Transverse colon (tissue), 4 donors: ENCODE measurements at regions not wholly inside any gene's neighbourhood (a gene's known extent, or its start where the extent isn't known, plus 50 kb on each side); places are given as distances from the start of the nearest gene placed in this dataset.

Experiments
- DNase-seq: peaks from one replicate; pipeline ENCODE4 v3.0.0-alpha.2; 2019
- H3K27ac ChIP-seq, 4 donors: fragments of 200-600 bp; sonication (generic); 2 replicates each; pipeline ENCODE4 v1.5.1; 2016 to 2018; ENCODE audit warnings: inconsistent platforms in 4 of 4
- H3K27me3 ChIP-seq: fragments of 200-600 bp; sonication (generic); 2 replicates; pipeline ENCODE4 v1.5.1; 2017; ENCODE audit warnings: inconsistent platforms
- H3K36me3 ChIP-seq, 4 donors: fragments of 200-600 bp; sonication (generic); 2 replicates each; pipeline ENCODE4 v1.5.1; 2017 to 2019; ENCODE audit warnings: inconsistent platforms in 4 of 4
- H3K4me1 ChIP-seq, 4 donors: fragments of 200-600 bp; sonication (generic); 2 replicates each; pipeline ENCODE4 v1.5.1; 2017 to 2020; ENCODE audit warnings: inconsistent platforms in 4 of 4
- H3K4me3 ChIP-seq, 4 donors: fragments of 200-600 bp; sonication (generic); 1 replicate in 1 of 4; 2 replicates in 3 of 4; pipeline versions ENCODE4 v1.5.1 to v1.6.1; 2017 to 2019; ENCODE audit warnings: inconsistent platforms in 4 of 4
- H3K9me3 ChIP-seq, 2 donors: fragments of 200-600 bp; sonication (generic); 2 replicates each; pipeline ENCODE4 v1.5.1; 2017 to 2019; ENCODE audit warnings: inconsistent platforms in 2 of 2
- EP300 ChIP-seq: sonication (generic); formaldehyde crosslinking; IDR thresholded peaks from one replicate; pipeline ENCODE4 v1.6.1; 2017; ENCODE audit warnings: antibody characterized with exemption, low read depth
- POLR2A ChIP-seq: fragments of 450-650 bp; IDR thresholded peaks from one replicate; pipeline ENCODE4 v1.6.1; 2016; ENCODE audit warnings: antibody characterized with exemption, mild to moderate bottlenecking, moderate library complexity
- POLR2AphosphoS5 ChIP-seq, 3 donors: sonication (generic); formaldehyde crosslinking; IDR thresholded peaks; one replicate each; pipeline ENCODE4 v1.6.1; 2016; ENCODE audit warnings: antibody characterized with exemption in 3 of 3
- WGBS, 2 donors: methylation state at CpG; one replicate each; pipeline ENCODE4 v1.1.5; 2018; ENCODE audit warnings: low coverage in 1 of 2; 5-methylcytosine and 5-hydroxymethylcytosine counted together
- in situ Hi-C, 4 donors: fragments of 200-750 bp; cut with MboI; loops; one replicate each; pipeline versions ENCODE4 v1.15.0 to v1.15.1; 2017; ENCODE audit warnings: low sequenced_read_pairs in 3 of 4, low pct_ligation_motif_present in 1 of 4, low pct_unique_long_range_greater_than_20kb in 1 of 4
- intact Hi-C: fragments of 100-400 bp; cut with DNase I; formaldehyde crosslinking; loops from one replicate; pipeline ENCODE4 v1.15.1; 2023; ENCODE audit warnings: low total_unique reads
- TF ChIP-seq, protein P1 (sequence below), 5 experiments: fragments of 200-600 bp in 3 of 5; fragments of 450-650 bp in 2 of 5; sonication (generic) in 3 of 5; IDR thresholded peaks; 1 replicate in 2 of 5; 2 replicates in 3 of 5; pipeline ENCODE4 v1.5.1; 2016 to 2017; ENCODE audit warnings: antibody characterized with exemption in 5 of 5, inconsistent platforms in 3 of 5, mild to moderate bottlenecking in 2 of 5, moderate library complexity in 1 of 5

DNA sequence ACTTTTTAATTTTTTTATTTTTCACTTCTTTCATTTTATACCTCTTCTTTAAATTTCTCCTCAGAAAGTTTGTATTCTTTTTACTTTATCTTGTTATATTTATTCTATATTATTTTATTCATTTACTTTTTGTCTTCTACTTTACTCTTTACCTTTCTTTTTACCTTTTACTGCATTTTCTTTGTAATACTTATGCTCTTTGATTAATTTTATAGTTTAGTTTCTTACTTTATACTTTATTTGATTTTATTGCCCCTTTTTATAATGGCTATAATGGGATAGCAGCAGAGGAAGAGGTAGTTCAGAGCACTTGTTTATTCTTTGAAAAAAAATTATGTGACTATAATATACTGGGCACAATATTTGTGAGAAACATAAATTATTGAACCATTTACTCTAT, 542.6 kb upstream of the SPRY2 start:
- no peak overlapping the region for H3K27ac ChIP-seq
- H3K36me3 ChIP-seq: no peaks in the 10 kb centered on the region
- TF ChIP-seq POLR2AphosphoS5 (IDR thresholded peaks at IDR 0.05): no peak
- TF ChIP-seq EP300: no peak
- TF ChIP-seq, protein P1, sequence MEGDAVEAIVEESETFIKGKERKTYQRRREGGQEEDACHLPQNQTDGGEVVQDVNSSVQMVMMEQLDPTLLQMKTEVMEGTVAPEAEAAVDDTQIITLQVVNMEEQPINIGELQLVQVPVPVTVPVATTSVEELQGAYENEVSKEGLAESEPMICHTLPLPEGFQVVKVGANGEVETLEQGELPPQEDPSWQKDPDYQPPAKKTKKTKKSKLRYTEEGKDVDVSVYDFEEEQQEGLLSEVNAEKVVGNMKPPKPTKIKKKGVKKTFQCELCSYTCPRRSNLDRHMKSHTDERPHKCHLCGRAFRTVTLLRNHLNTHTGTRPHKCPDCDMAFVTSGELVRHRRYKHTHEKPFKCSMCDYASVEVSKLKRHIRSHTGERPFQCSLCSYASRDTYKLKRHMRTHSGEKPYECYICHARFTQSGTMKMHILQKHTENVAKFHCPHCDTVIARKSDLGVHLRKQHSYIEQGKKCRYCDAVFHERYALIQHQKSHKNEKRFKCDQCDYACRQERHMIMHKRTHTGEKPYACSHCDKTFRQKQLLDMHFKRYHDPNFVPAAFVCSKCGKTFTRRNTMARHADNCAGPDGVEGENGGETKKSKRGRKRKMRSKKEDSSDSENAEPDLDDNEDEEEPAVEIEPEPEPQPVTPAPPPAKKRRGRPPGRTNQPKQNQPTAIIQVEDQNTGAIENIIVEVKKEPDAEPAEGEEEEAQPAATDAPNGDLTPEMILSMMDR (IDR thresholded peaks at IDR 0.05): no peak
- no peak for TF ChIP-seq POLR2A
- intact Hi-C loops (no loop called here), in situ Hi-C loops (no loop called here)
- no peaks in the 10 kb centered on the region for H3K27me3 ChIP-seq
- H3K9me3 ChIP-seq: no peaks in the 10 kb centered on the region
- no peak for DNase-seq
- H3K4me3 ChIP-seq: no peak overlapping the region
- H3K4me1 ChIP-seq: no peaks in the 10 kb centered on the region

- intact Hi-C loops: no loop called here
- DNase-seq: no peak
Measured at GRCh38 chr13:80881942-80882445, 541.1 kb upstream of the SPRY2 start.

DNA sequence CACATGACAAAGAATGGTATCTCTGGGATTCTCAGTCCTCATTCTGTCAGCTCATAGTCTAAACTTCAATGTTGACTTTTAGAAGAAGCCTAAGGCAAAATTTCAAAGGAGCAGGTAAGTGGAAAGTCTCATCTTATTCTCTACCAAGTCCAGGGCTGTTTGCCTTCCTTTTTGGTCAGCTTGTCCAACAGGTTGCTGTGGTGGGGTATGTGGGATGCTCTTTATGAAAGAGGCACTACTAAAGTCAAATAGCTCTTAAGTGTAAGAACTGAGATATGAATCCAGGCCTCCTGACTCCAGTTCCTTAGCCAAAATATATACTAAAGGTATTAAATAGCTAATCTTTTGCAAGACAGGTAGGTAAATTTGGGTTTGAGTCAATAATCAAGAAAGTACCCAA, 540.6 kb upstream of the SPRY2 start:
- H3K27me3 ChIP-seq: no peaks in the 10 kb centered on the region
- DNase-seq: no peak
- intact Hi-C loops (no loop called here), in situ Hi-C loops (no loop called here)
- TF ChIP-seq POLR2A: no peak
- TF ChIP-seq, protein P1 (IDR thresholded peaks at IDR 0.05): no peak
- TF ChIP-seq POLR2AphosphoS5 (IDR thresholded peaks at IDR 0.05): no peak
- no peak for TF ChIP-seq EP300
- no peak overlapping the region for H3K27ac ChIP-seq
- H3K9me3 ChIP-seq: no peaks in the 10 kb centered on the region
- no peak overlapping the region for H3K4me3 ChIP-seq
- H3K36me3 ChIP-seq: no peaks in the 10 kb centered on the region
- H3K4me1 ChIP-seq: no peaks in the 10 kb centered on the region

More at GRCh38 chr13:80881942-80882445, 541.1 kb upstream of the SPRY2 start:
- Histone ChIP-seq H3K27ac (no peak overlapping the region), H3K4me1 (no peaks in the 10 kb centered on the region), H3K9me3 (no peaks in the 10 kb centered on the region), H3K27me3 (no peaks in the 10 kb centered on the region), H3K36me3 (no peaks in the 10 kb centered on the region), H3K4me3 (no peak overlapping the region)
- no peak for TF ChIP-seq POLR2AphosphoS5 (IDR thresholded peaks at IDR 0.05)
- TF ChIP-seq, protein P1 (IDR thresholded peaks at IDR 0.05): no peak
- no peak for TF ChIP-seq EP300
- TF ChIP-seq POLR2A: no peak
- in situ Hi-C loops: no loop called here

DNA sequence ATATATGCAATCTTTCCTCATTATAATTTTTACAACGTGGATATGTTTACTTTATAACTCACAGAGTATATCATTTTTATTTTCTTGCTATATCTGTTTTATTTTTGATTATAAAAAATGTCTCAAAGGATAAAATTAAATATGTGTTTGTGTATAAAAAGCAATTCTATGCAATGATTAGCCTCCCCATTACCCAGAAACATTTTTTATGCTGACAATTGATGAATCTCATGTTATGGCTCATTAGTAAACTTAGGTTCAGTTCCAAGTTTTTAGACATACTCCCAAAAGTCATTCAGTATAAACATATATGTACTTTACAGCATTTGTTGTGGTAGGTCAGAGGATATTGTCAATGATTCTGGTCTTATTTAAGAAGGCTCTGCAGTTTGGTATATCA, 540.1 kb upstream of the SPRY2 start:
- H3K36me3 ChIP-seq: no peaks in the 10 kb centered on the region
- no peaks in the 10 kb centered on the region for H3K4me1 ChIP-seq
- no peaks in the 10 kb centered on the region for H3K27me3 ChIP-seq
- intact Hi-C loops (no loop called here), in situ Hi-C loops (no loop called here)
- H3K9me3 ChIP-seq: no peaks in the 10 kb centered on the region
- no peak for DNase-seq
- no peak overlapping the region for H3K27ac ChIP-seq
- WGBS, 2 donors: 25 to 75% methylated on average over 1 of the region's 1 CpG
- H3K4me3 ChIP-seq: no peak overlapping the region
- TF ChIP-seq EP300: no peak

GRCh38 chr13:80877944-80878241, 537.0 kb upstream of the SPRY2 start:
- no peaks in the 10 kb centered on the region for H3K27me3 ChIP-seq
- no peaks in the 10 kb centered on the region for H3K4me1 ChIP-seq
- TF ChIP-seq, protein P1 (IDR thresholded peaks at IDR 0.05): no peak
- no peak for TF ChIP-seq POLR2AphosphoS5 (IDR thresholded peaks at IDR 0.05)
- no peak for TF ChIP-seq EP300
- TF ChIP-seq POLR2A: no peak
- in situ Hi-C loops (no loop called here), intact Hi-C loops (no loop called here)
- H3K36me3 ChIP-seq: no peaks in the 10 kb centered on the region
- H3K27ac ChIP-seq: no peak overlapping the region
- no peaks in the 10 kb centered on the region for H3K9me3 ChIP-seq
- H3K4me3 ChIP-seq: no peak overlapping the region
- DNase-seq: no peak
